ENCODE measurements at regions not wholly inside any gene's neighbourhood (a gene's known extent, or its start where the extent isn't known, plus 50 kb on each side); places are given as distances from the start of the nearest gene placed in this dataset.

DNA sequence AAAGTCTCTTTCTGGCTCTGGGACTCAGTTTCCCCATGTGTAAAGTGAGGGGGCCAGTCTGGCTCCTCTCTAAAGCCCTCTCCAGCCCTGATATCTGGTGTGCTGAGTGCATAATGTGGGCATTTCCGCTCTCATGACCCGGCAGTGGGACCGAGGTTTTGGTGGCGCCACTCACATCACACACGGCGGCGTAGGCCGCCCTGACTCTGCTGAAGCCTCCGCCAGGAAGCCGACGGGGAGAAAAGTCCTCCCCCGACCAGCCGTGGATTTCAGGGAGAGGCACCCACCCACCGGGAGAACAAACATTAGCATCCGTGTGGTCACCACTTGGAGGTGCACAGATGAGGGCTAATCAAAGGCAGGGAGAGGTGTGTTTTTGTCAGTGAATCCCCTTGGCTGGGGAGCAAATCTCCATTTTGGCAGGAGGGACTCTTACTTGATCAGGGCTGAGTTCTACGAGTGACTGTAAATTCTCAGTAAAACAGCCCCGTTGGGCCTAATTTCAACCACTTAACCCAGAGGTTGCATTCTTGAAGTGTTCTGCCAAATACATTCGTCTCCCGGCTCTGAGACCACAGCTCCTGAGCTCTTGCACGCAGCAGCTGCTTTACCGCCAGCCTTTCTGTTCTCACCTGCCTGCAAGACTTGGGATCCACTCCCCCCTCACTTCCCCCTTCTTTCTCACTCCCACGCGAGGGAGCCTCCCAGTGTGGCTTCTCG, 118.2 kb downstream of the FOXD2 start:
- DNase-seq = no peak

DNA sequence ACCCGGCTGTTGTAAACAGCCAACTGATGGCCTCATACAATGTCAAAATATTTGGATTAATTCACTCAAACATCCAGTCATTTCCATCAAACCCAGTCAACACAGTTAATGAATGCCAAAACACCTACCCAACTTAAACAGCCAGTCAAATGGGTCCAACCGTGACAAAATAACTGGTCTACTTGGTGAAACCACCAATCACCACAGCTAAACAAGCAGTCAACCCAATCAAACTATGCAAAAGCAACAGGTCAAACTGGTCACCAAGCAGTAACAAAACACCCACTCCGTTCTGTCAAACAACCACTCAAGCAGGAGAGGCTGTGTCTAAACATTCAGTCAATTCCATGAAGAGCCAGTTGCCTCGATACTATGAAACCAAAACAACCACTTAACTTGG, 119.2 kb downstream of the FOXD2 start:
- DNase-seq = no peak

DNA sequence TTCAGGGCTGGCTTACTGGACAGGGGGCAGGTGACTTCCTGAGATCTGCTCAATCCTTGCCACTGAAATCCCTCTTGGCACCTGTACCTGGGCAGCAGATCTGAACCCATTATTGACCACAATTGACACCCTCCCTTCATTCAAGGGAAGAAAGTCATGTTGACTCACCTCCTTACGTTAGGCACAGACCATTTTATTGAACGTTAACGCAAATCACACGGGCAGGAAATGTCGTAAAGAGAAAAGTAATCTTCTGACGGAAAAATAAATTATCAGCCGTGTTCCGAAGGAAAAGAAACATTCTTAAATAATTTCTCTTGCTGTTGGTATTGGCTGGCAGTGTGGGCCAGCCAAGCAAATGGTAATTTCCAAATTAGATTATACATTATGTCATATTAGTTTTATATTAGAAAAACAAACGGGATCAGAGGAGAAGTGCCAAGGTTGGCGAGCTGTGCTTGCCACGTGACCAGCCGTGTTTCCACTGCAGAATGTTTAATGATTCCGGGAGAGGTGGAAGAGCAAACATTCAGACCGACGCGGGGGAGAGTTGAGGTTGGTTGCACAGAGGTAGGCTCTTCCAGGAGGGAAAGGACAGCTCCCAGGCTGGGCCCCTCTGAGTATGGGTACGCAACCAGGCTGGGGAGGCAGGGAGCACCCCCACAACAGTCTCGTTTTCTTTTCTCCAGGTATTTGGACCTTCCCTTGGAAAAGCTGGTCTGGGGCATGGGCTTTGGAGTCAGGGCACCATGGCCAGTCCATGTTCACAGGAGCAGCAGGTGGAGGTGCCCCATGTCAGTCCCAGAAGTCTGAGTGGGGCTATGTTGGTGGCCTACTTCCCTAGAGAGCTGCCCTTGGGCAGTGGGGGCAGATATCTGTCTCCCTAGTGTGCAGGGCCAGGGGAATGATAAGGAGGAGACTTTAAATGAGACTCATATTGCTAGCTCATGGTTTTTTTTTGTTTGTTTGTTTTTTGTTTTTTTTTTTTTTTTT, 121.1 kb downstream of the FOXD2 start:
- DNase-seq = no peak

DNA sequence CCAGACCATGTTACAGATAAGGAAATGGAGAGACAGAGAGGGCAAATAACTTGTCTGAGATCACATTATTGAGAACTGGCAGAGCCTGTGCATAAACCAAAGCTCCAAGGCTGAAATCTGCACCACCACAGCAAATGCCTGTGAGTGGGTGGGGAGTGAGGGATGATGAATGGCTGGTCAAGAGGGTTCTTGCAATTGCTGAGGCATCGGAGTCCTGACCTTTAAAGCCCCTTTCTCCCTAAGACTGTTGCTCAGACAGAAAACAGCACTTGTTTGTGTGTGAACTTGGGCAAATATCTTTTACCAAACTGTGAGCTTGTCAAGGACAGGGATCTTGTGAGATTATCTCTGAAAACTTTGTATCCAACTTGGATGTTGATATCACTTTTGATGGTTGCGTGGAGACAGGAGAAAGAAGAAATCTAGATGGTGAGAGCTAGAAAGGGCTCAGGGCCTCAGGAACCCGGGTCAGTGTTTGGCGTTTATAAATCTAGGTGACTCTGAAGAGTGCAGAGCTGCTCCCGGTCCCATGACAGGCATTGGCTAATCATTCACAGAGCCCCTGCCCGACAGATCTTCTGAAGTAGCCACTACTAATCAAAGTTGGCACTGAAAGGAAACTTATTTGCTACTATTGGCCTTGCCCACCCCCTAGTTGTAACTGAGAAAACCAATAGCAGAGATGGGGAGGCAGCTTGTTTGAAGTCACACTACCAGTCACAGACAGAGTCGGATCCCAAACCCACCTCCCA, 122.3 kb downstream of the FOXD2 start:
- DNase-seq = no peak

DNA sequence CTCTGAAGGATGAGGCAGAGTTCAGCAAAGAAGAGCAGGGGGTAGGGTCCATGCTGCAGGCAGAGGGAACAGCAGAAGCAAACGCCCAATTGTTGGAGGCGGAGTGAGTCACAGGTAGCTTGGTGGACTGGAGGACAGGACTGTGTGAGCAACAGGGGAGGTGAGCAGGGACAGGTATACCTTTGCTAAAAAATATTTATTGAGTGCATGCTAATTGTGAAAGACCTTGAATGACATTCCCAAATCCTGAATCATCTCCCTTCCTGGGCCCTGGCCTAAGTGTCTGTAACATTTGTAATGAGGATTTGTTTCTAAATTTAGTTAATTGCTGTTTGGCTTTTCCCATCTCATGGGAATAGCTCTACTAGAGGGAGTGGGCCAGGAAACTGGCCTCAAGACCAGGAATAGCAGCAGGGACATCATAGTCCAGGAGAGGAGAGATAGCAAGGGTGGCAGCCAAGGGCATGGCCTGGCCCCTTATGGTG, 123.7 kb downstream of the FOXD2 start:
- no peak for DNase-seq

DNA sequence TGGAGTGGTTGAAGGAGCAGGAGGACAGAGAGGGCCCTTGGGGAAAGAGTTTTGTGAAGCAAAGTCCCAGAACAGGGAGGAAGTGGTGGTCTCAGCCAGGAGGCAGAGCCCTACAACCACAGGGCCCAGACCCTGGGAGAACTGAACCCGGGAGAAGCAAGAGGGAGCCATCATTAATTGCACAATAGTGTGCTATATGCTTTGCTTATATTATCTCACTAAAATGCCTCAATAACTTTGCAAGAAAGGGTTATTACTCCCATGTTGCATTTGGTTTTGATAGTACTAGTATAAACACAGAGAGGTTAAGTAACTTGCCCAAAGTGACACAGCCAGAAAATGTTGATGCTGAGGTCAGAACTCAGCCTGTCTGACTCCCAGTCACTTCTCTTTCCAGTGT, 124.3 kb downstream of the FOXD2 start:
- DNase-seq = no peak

DNA sequence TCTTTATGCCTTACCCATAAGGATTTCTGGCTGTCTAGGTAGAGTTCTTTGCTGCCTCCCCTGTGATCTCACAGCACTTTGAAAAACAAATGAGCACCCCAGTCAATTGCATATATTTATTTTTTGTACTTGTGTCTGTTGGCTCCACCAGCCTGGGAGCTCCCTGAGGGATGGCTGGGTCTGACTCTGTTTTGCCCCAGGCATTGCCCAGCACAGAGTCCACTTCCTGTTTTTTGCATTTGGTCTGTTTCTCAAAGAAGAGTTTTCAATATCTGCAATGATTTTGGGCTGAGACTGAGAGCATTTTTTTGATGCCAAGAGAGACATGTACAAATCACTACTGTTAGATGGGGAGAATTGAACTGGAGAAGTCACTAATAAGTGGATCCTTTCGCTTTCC, 125.0 kb downstream of the FOXD2 start:
- no peak for DNase-seq

DNA sequence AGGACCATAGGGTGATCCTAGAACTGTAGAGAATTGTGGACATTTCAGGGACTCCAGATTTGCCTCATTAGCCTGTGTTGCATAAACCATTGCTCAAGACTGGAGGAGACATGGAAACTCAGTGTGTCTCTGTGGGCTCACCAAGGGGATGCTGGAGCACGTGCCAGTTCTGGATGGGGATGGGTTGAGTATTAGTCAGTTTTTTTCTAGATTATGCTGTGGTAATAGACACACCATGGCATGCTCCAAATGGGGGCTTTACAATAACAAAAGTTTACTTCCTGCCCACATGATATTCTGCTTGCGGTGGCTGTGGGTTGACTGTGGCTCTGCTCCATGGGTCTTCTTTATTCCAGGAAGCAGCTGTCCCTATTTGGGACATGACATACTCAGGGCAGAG, 125.4 kb downstream of the FOXD2 start:
- DNase-seq = no peak

DNA sequence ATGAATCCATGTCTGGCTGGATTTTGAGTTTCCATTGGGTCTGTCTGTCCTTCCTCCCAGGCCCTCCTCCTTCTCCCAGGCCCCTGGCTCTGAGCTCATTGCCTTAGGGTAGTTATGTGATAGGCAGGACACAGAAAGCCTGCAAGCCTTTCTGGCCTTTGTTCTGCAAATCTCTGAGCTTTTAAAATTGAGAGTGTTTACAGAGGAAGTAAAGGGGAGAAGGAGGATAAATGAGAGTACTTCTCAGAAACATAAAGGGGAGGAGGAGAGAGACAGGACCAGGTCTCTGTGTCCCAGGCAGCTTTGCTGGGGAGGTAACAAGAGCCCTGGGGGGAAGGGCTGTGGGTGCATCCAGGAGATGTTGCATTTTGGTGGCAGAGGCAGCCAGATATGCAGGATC, 126.7 kb downstream of the FOXD2 start:
- no peak for DNase-seq

DNA sequence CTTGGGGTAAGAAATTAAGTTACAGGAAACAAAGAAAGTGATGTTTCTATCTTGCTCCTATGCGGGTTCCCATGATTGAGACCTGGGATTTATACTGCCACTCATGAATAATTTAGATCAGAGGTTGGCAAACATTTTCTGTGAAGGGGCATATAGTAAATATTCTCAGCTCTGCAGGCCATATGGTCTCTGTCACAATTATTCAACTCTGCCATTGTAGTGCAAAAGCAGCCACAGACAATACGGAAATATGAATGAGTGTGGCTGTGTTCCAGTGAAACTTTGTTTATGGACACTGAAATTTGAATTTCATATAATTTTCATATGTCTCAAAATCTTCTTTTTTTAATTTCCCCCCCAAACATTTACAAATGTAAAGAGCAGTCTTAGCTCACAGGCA, 127.2 kb downstream of the FOXD2 start:
- DNase-seq = no peak

DNA sequence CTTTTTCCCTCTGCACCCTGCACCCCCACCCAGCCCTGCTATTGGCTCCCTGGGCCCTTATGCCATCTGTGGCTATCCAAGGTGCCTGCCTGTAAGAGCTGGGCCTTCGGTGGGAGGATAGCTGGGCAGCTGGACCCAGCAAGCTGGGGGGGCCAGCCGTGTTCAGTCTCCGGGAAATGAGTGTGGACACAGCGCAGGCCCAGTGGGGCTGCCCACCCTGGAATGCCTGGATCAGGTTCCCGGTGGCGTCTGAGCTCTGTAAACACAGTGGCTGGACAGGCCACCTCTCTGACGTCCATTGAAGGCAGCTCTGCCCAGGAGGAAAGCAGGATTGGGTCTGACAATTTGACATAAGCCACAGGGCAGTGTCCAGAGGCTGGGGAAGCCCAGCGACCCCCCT, 127.8 kb downstream of the FOXD2 start:
- no peak for DNase-seq

DNA sequence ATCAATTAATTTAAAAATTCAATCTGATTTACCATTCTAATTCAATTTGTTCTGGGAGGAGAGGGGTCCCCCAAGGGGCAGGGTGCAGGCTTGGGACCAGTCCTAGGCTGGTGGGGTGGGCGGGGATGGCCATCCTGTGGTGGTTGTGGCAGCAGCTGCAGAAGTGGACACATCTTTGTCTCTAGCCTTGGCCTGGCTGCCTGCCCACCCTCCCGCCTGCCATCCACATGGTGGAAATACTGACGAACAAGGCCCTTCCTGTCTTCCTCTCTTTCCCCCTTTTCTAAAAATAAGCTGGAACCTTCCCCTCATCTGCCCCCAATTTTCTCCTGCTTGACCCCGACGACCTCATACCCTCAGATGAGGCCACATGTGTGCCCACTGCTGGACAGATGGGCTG, 130.9 kb downstream of the FOXD2 start:
- DNase-seq = no peak

DNA sequence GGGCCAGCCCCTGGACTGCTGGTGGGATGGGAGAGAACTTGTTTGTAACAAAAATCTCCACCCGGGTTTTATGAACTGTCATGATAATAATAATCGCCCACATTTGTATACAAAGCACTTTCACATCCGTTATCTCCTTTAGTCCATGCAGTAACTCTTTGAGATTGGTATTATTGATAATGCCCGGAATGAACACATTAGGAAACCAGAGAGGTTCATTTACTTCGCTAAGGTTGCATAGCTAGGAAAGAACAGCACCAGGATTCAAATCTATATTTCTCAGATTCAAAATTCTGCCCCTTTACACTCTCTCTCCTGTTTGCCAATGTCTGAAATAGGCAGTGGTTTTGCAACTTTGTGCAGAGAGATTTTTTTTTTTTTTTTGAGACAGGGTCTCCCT, 131.4 kb downstream of the FOXD2 start:
- no peak for DNase-seq

DNA sequence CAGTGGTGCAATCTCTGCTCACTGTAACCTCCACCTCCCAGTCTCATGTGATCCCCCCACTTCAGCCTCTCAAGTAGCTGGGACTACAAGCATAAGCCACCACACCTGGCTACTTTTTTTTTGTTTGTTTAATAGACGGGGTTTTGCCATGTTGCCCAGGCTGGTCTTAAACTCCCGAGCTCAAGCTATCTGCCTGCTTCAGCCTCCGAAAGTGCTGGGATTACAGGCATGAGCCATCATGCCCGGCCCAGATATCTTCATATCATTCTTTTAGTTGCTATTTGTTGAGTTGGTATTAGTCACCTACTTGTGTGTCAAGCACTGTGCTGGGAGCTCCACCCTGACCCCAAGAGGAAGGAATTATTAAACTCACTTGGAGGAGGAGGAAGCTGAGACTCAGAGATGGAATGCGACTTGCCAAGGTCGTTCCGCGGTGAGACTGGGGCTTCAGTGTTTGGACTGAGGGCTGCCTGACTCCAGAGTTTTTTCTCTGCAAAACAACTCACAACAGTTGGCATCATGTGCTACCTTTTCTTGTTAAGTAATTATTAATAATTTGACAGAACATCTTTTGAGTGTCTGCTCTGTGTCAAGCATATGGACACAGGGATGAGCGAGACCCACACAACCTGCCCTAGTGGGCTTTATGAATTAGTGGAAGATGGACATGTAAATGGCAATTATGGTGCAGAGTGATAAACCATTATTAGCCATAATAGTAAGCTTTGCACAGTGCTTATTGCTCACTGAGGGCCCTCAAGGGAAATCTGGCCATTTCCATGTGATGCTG, 132.0 kb downstream of the FOXD2 start:
- no peak for DNase-seq

DNA sequence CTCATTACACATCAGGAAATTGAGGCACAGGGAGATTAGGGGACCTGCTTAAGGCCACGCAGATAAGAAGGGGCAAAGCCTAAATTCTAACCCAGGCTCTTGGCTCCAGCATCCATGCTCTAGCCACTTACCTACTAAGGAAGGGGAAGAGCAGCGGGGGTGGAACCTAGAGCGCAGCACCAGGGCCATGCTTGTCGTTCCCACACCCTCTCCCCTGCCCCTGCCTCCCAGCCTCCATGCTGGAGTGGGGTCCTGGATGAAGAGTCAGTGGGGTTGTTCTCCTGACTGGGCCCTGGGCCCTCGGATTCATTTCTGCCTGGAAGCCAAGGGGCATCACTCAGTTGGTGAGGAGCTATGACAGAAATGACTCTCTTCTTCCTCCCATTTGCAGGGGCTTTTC, 133.3 kb downstream of the FOXD2 start:
- no peak for DNase-seq

DNA sequence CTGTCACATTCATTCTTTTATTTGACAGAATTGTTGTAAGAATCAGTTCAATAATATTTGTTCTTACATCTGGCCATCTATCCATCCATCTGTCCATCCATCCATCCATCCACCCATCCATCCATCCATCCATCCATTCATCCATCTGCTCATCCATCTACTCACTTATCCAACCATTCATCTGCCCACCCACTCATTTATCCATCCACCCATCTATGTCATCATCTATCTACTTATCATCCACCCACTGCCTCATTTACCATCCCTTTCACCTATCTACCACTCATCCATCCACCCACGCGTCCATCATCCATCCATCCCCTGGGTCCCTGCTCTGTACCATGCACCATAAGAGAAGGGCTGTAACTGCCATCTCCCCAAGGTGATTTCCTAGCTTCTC, 134.1 kb downstream of the FOXD2 start:
- no peak for DNase-seq

DNA sequence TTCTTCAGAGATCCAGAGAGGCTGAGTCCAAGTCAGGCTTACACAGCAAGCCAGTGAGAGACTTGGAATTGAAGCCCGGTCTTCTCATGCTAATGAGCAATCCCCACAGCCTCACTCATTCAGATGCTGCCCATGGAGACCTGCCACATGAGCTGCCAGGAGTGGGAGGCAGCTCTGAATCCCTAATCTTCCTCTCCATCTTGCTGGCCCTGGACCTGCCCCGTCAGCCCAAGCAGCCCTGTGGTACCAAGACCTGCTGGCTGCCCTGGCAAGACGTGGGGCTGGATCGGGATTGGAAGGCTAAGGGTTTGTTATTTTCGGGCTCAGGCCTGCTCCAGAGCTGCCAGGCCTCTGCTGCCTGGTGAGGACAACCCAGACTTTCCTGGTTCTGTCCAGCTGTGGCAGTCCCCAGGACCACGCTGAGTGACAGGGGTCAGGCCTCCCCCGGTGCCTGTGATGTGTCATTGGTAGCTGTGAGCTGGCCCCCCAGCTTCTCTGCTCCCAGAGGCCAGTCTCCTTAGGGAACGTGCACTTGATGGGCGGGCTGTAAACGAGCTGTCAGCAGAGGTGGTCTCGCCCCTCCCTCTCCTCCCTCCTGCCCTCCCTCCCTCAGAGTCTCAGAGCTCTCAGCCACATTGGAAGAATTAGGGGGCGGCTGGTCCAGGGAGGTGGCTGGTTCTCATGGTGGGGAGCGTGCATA, 135.0 kb downstream of the FOXD2 start:
- no peak for DNase-seq

DNA sequence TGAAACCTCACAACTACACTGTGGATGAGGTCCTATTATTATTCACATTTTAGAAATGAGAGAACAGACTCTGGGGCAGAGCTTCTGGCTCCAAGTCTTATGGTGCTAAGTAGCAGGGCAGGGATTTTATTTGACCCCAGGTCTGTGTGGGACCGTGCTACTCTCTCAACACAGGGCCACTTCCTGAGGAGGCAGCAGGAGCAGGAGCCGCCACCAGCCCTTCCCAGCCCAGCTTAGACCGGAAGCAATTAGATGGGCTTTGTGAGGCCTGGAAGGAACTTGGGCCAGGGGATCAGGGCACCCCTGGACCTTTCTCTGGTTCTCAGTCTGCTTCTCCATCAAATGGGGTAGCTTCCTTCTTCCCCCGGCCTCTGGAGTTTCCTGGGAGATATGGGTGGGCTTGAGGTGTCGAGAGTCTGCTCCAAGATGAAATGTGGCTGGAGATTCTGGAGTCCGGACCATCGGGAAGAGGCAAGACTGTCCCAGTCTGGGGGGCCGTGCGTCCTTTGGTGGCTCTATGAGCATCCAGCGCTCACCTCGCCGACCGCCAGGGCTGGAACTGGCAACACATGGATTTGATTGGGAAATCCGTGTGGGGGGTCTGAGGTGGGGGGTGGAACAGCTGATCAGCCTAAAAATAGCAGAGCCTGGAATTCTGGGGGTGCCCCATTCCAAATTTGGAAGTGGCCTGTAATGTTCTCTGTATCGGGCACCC, 136.8 kb downstream of the FOXD2 start:
- DNase-seq = no peak

DNA sequence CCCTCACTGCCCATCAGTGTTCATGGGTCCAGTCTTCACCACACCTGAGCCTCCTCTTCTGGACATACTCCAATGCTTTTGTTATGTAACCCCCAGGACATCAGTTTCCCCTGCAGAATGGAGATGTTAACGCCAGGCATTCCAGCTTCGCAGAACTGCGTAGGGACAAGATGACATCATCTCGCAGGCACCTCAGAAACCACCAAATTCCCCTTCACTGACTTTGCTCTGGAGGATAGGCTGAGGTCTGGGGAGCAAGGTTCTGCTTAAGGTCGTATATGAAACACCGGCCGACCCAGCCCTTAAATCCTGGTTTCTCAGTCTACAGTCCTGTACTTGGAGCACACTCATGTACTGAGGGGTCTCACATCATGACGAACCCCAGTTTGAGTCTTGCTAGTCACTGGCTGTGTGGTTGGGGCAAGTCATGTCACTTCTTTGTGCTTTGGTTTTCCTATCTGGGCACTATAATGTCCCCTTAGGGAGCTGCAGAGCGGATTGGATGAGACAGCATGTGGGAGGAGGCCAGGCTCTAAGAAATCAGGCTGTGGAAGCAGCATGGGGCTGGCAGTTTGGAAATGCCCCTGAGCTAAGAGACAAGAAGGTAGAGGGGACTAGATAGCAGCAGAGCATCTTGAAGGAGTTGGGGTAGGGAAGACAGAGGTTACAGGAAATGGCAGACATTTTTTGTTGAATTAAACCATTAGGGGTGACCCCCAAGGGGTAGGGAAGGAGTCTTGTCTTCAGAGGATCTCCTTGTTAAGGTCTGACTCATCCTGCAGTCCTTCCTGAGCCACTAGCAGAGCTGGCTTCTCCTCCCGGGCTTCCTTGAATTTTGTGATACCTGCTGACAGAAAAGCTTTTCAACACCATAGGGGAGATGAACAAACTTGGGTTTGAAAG, 138.3 kb downstream of the FOXD2 start:
- no peak for DNase-seq

DNA sequence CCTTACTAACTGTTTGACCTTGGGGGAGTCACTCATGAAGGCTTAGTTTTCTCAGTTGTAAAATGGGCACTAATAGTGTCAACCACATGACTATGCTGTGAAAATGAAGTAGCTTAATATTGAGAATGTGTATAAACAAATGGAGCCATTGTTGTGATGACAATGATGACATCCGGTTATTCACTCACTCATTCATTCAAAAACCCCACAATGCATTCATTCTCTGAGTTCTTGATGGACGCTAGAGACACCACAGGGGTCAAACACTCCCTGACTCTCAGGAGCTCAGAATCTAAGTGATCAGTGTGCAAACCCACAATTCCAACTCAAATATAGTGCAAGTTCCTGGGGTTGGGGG, 138.9 kb downstream of the FOXD2 start:
- no peak for DNase-seq

Measured in T-helper 1 cell (primary cell).